ENCODE measurements at regions not wholly inside any gene's neighbourhood (a gene's known extent, or its start where the extent isn't known, plus 50 kb on each side); places are given as distances from the start of the nearest gene placed in this dataset.
"Not testable (repeated sequence)": the region's sequence is repeated elsewhere in the genome, so short reads cannot be mapped to it uniquely, and the experiment has no call there.

GRCh38 chr21:15638856-15639549, 90.8 kb upstream of the USP25 start:
- no peak overlapping the region for H3K4me3 ChIP-seq (ENCODE audit: low read depth, low read length)
- H3K36me3 ChIP-seq (ENCODE audit: control insufficient read depth in 2 of 2, insufficient read depth in 1 of 2, low read length in 2 of 2), result no peaks in the 10 kb centered on the region
- no peak overlapping the region for H3K27ac ChIP-seq (ENCODE audit: extremely low read depth, low read depth, low read length)
- H3K4me1 ChIP-seq (ENCODE audit: control insufficient read depth, insufficient read depth, low read length), result no peaks in the 10 kb centered on the region
- ChIA-PET POLR2A (no interaction called here), CTCF (no interaction called here)
- no peak for TF ChIP-seq ZBTB48 (tag by site-specific recombination; IDR thresholded peaks at IDR 0.05)
- peak; percentile 68; the same call in 1 of the 2 replicates for TF ChIP-seq SCRT2 (tag by site-specific recombination; IDR thresholded peaks at IDR 0.05)
- no peak for TF ChIP-seq KLF16 (tag by site-specific recombination; IDR thresholded peaks at IDR 0.05)
- H3K9me3 ChIP-seq (ENCODE audit: control insufficient read depth, insufficient read depth, low read depth, low read length), result no peaks in the 10 kb centered on the region

DNA sequence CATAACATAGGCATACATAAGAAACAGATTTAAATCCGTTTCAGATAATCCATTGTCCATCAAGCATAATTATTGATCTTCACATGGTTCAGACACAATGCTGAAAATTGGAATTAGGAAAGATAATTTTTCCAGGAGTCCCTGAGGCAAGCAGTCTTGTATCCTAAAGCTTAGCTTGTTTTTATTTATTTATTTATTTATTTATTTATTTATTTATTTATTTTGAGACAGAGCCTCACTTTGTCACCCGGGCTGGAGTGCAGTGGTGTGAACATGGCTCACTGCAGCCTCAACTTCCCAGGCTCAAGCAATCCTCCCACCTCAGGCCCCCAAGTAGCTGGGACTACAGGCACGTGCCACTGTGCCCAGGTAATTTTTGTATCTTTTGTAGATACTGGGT, 89.7 kb upstream of the USP25 start:
- H3K4me1 ChIP-seq (ENCODE audit: control insufficient read depth, insufficient read depth, low read length); H3K36me3 ChIP-seq (ENCODE audit: control insufficient read depth in 2 of 2, insufficient read depth in 1 of 2, low read length in 2 of 2); POLR2A ChIA-PET; CTCF ChIA-PET; H3K4me3 ChIP-seq (ENCODE audit: low read depth, low read length); H3K9me3 ChIP-seq (ENCODE audit: control insufficient read depth, insufficient read depth, low read depth, low read length); H3K27ac ChIP-seq (ENCODE audit: extremely low read depth, low read depth, low read length): not testable (repeated sequence)
- TF ChIP-seq ZNF623 (tag by site-specific recombination; IDR thresholded peaks at IDR 0.05) (peak; percentile 27; the same call in 1 of the 2 replicates), ZNF426 (tag by site-specific recombination; IDR thresholded peaks at IDR 0.05) (peak; percentile 56), ZNF555 (tag by site-specific recombination; conservative IDR thresholded peaks at IDR 0.05) (peak; percentile 25; the same call in 1 of the 2 replicates), ZNF518A (tag by site-specific recombination; conservative IDR thresholded peaks at IDR 0.05; ENCODE audit: low read depth) (peak; percentile 70; the same call in 1 of the 2 replicates), ZNF394 (tag by site-specific recombination; IDR thresholded peaks at IDR 0.05; ENCODE audit: borderline replicate concordance) (peak; percentile 79; the same call in 1 of the 2 replicates), ZNF140 (tag by site-specific recombination; IDR thresholded peaks at IDR 0.05) (peak; percentile 55; the same call in 1 of the 2 replicates)
- TF ChIP-seq, protein P1, sequence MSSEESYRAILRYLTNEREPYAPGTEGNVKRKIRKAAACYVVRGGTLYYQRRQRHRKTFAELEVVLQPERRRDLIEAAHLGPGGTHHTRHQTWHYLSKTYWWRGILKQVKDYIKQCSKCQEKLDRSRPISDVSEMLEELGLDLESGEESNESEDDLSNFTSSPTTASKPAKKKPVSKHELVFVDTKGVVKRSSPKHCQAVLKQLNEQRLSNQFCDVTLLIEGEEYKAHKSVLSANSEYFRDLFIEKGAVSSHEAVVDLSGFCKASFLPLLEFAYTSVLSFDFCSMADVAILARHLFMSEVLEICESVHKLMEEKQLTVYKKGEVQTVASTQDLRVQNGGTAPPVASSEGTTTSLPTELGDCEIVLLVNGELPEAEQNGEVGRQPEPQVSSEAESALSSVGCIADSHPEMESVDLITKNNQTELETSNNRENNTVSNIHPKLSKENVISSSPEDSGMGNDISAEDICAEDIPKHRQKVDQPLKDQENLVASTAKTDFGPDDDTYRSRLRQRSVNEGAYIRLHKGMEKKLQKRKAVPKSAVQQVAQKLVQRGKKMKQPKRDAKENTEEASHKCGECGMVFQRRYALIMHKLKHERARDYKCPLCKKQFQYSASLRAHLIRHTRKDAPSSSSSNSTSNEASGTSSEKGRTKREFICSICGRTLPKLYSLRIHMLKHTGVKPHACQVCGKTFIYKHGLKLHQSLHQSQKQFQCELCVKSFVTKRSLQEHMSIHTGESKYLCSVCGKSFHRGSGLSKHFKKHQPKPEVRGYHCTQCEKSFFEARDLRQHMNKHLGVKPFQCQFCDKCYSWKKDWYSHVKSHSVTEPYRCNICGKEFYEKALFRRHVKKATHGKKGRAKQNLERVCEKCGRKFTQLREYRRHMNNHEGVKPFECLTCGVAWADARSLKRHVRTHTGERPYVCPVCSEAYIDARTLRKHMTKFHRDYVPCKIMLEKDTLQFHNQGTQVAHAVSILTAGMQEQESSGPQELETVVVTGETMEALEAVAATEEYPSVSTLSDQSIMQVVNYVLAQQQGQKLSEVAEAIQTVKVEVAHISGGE (tag by site-specific recombination; conservative IDR thresholded peaks at IDR 0.05; ENCODE audit: low read depth), result peak; percentile 53

DNA sequence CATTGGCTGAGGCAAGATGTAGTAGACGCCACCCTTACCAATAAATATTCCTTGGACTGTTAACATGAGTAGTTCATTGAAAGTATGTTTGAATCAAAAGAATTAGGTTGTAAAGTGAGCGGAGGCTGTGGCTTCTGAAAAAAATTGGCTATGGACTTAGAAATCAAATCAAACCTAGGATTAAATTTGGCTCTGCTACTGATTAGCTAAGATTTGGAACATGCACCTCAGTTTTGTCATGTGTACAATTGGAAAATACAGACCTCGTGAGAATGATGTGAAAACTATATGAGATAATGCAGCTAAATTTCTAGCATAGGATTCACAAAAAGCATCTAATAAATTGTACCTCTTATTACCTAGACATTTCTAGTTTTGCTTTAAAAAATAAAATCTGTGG, 85.3 kb upstream of the USP25 start:
- CTCF ChIA-PET, result interaction anchor here (0.7 kb wide), 1 partner anchor 13 kb away, joined by 3 read pairs; no protein-coding TSS in a partner anchor
- Histone ChIP-seq H3K4me3 (ENCODE audit: low read depth, low read length) (no peak overlapping the region), H3K9me3 (ENCODE audit: control insufficient read depth, insufficient read depth, low read depth, low read length) (no peaks in the 10 kb centered on the region), H3K36me3 (ENCODE audit: control insufficient read depth in 2 of 2, insufficient read depth in 1 of 2, low read length in 2 of 2) (no peaks in the 10 kb centered on the region), H3K27ac (ENCODE audit: extremely low read depth, low read depth, low read length) (no peak overlapping the region), H3K4me1 (ENCODE audit: control insufficient read depth, insufficient read depth, low read length) (no peaks in the 10 kb centered on the region)
- POLR2A ChIA-PET, result no interaction called here
- TF ChIP-seq ZNF843 (tag by site-specific recombination; IDR thresholded peaks at IDR 0.05) (no peak), ZNF701 (tag by site-specific recombination; IDR thresholded peaks at IDR 0.05) (no peak), GLI2 (tag by site-specific recombination; IDR thresholded peaks at IDR 0.05; ENCODE audit: borderline replicate concordance, low read depth) (no peak), ZNF112 (tag by site-specific recombination; IDR thresholded peaks at IDR 0.05) (no peak), SP2 (tag by site-specific recombination; IDR thresholded peaks at IDR 0.05) (no peak), ZNF768 (tag by site-specific recombination; IDR thresholded peaks at IDR 0.05) (no peak), ZNF280D (tag by site-specific recombination; IDR thresholded peaks at IDR 0.05) (no peak), ZXDB (tag by site-specific recombination; IDR thresholded peaks at IDR 0.05) (no peak), ZNF785 (tag by site-specific recombination; IDR thresholded peaks at IDR 0.05) (no peak)

Data from HEK293 (cell line).